PFSK-1 (cell line): ENCODE measurements at regions not wholly inside any gene's neighbourhood (a gene's known extent, or its start where the extent isn't known, plus 50 kb on each side); places are given as distances from the start of the nearest gene placed in this dataset.

Experiments used
- POLR2AphosphoS5 ChIP-seq: IDR thresholded peaks from 2 replicates; pipeline ENCODE4 v1.6.1; 2012; ENCODE audit warnings: low read depth, mild to moderate bottlenecking, control low read depth, low read length, moderate library complexity
- REST ChIP-seq, 2 experiments: IDR thresholded peaks; 2 replicates each; pipeline versions ENCODE4 v1.6.1 to v1.8.0; 2011 to 2012; ENCODE audit warnings: low read depth in 2 of 2, low read length in 2 of 2, control low read depth in 1 of 2, inconsistent platforms in 1 of 2, mild to moderate bottlenecking in 1 of 2, moderate library complexity in 1 of 2; ENCODE audit not compliant: insufficient read depth in 1 of 2
- SIN3A ChIP-seq: IDR thresholded peaks from 2 replicates; pipeline ENCODE4 v1.6.1; 2012; ENCODE audit warnings: mild to moderate bottlenecking, low read length, moderate library complexity, borderline replicate concordance; ENCODE audit not compliant: insufficient read depth
- TAF1 ChIP-seq: IDR thresholded peaks from 2 replicates; pipeline ENCODE4 v1.6.1; 2012; ENCODE audit warnings: low read length, control low read depth, borderline replicate concordance; ENCODE audit not compliant: insufficient read depth

GRCh38 chr1:37424523-37424922, 49.9 kb upstream of the ZC3H12A start:
- no peak for TF ChIP-seq SIN3A
- TF ChIP-seq TAF1, result no peak
- no peak for TF ChIP-seq POLR2AphosphoS5
- no peak for TF ChIP-seq REST (IDR thresholded peaks at IDR 0.05; ENCODE audit: insufficient read depth in 1 of 2, low read depth in 2 of 2, low read length in 2 of 2)
